Psoas muscle (tissue), 7 donors: ENCODE measurements at regions not wholly inside any gene's neighbourhood (a gene's known extent, or its start where the extent isn't known, plus 50 kb on each side); places are given as distances from the start of the nearest gene placed in this dataset.
"Not testable (repeated sequence)": the region's sequence is repeated elsewhere in the genome, so short reads cannot be mapped to it uniquely, and the experiment has no call there.

Experiments
- ATAC-seq, 4 donors: fragments of 200-7000 bp; cut with Tn5 transposase; one replicate each; pipeline ENCODE4 v1.9.1; 2020; ENCODE audit warnings: moderate library complexity in 3 of 4, mild to moderate bottlenecking in 2 of 4
- DNase-seq, 2 donors: peaks; one replicate each; pipeline ENCODE4 v3.0.0-alpha.2; 2020
- H3K27ac ChIP-seq: fragments of 200-600 bp; one replicate; pipeline ENCODE4 v1.8.0; 2022
- H3K27me3 ChIP-seq, 3 donors: fragments of 200-600 bp in 1 of 3; one replicate each; pipeline versions ENCODE4 v1.6.1 to v1.8.0; 2013 to 2022; ENCODE audit warnings: low read length in 2 of 3, mild to moderate bottlenecking in 2 of 3, moderate library complexity in 1 of 3; ENCODE audit not compliant: insufficient read depth in 3 of 3
- H3K36me3 ChIP-seq, 2 donors: fragments of 200-600 bp in 1 of 2; one replicate each; pipeline versions ENCODE4 v1.6.1 to v1.8.0; 2013 to 2022; ENCODE audit warnings: low read depth in 1 of 2, mild to moderate bottlenecking in 1 of 2, moderate library complexity in 1 of 2; ENCODE audit not compliant: insufficient read depth in 1 of 2
- H3K4me1 ChIP-seq: fragments of 200-600 bp; one replicate; pipeline ENCODE4 v1.8.0; 2022
- H3K4me3 ChIP-seq: fragments of 200-600 bp; one replicate; pipeline ENCODE4 v1.8.0; 2022; ENCODE audit warnings: mild to moderate bottlenecking
- H3K9me3 ChIP-seq: fragments of 200-600 bp; one replicate; pipeline ENCODE4 v1.8.0; 2022
- CTCF ChIP-seq: fragments of 200-600 bp; IDR thresholded peaks from one replicate; pipeline ENCODE4 v1.8.0; 2022; ENCODE audit warnings: antibody characterized with exemption
- WGBS, 3 donors: extraction: QIAGEN DNeasy Blood & Tissue Kit; methylation state at CpG; one replicate each; pipeline versions ENCODE4 v1.1.6 to v1.1.7; 2013; 5-methylcytosine and 5-hydroxymethylcytosine counted together
- intact Hi-C, 2 donors: fragments of 100-400 bp; cut with DNase I; formaldehyde crosslinking; loops; one replicate each; pipeline versions ENCODE4 v1.11.0 to v1.14.2; 2022
- donor health status: healthy with polysubstance abuse.
- donor health status: DM: no; HTN: no; CAD: no; lungs with moderate emphysema.
- donor health status: Bipolar disorder and iron deficiency.
- donor health status: healthy.
- donor health status: DM: yes; HTN: yes; CAD: no.
- donor health status: DM: no; HTN: no; CAD: no.
- donor health status: DM: yes; HTN: yes; CAD: no.

GRCh38 chr5:43840424-43841125, 237.6 kb downstream of the NNT start:
- no peak for DNase-seq
- no peaks in the 10 kb centered on the region for H3K36me3 ChIP-seq
- TF ChIP-seq CTCF = no peak
- no peak overlapping the region for H3K4me3 ChIP-seq
- no peak for ATAC-seq
- H3K9me3 ChIP-seq = no peaks in the 10 kb centered on the region
- H3K27ac ChIP-seq = no peak overlapping the region
- no peaks in the 10 kb centered on the region for H3K4me1 ChIP-seq
- no peaks in the 10 kb centered on the region for H3K27me3 ChIP-seq
- WGBS, 3 donors = 49 to 56% (median 51%) methylated on average over 4 of the region's 4 CpGs
- intact Hi-C loops = no loop called here

DNA sequence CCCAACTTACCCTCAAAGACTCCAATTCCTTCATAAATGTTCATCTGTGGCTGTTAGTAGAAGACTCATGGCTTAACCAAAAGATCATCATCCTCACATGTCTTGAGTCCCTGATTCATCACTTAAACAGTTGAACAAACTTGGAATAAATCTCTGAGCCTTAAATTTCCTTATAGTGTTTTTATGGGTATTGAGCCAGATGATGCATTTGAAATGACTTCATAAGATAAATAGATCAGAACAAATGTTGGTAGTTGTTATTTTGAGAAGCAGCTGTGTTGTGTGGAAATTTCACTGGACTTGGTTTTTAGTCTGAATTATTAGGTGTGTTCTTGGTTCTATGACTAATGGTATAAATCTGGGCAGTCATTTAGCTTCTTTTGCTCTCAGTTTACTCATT, 236.2 kb downstream of the NNT start:
- Histone ChIP-seq H3K4me3 (no peak overlapping the region), H3K36me3 (no peaks in the 10 kb centered on the region), H3K27me3 (no peaks in the 10 kb centered on the region), H3K4me1 (no peaks in the 10 kb centered on the region), H3K27ac (no peak overlapping the region), H3K9me3 (no peaks in the 10 kb centered on the region)
- TF ChIP-seq CTCF = no peak
- intact Hi-C loops = no loop called here
- no peak for ATAC-seq
- no peak for DNase-seq

DNA sequence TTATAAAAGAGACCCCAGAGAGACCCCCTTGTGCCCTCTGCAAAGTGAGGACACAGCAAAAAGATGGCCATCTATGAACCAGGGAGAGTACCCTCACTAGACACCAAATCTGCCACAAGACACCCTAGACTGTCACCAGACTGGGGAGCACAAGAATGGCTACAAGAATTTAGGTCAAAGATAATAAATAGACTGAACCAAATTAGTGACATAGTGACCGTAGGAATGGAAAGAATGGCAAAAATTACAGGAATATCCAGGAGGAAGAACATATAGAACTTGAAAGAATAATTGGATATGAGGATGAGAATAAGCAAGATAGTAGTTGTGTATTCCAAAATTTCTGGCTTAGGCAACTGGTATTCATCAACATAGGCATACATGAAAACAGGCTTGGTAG, 235.0 kb downstream of the NNT start:
- Histone ChIP-seq H3K27ac (no peak overlapping the region), H3K4me3 (no peak overlapping the region), H3K4me1 (no peaks in the 10 kb centered on the region), H3K36me3 (no peaks in the 10 kb centered on the region), H3K9me3 (no peaks in the 10 kb centered on the region), H3K27me3 (no peaks in the 10 kb centered on the region)
- WGBS, 3 donors = 75 to 80% (median 76%) methylated on average over 1 of the region's 1 CpG
- intact Hi-C loops = no loop called here
- no peak for ATAC-seq
- DNase-seq = no peak
- no peak for TF ChIP-seq CTCF

GRCh38 chr5:43837091-43837490, 234.1 kb downstream of the NNT start:
- intact Hi-C loops = no loop called here
- H3K36me3 ChIP-seq = no peaks in the 10 kb centered on the region
- H3K27me3 ChIP-seq = no peaks in the 10 kb centered on the region
- H3K4me1 ChIP-seq = no peaks in the 10 kb centered on the region
- no peaks in the 10 kb centered on the region for H3K9me3 ChIP-seq
- ATAC-seq (no peak), DNase-seq (no peak)
- no peak overlapping the region for H3K4me3 ChIP-seq
- no peak for TF ChIP-seq CTCF
- H3K27ac ChIP-seq = no peak overlapping the region
- WGBS, 3 donors = 44 to 58% (median 52%) methylated on average over 2 of the region's 2 CpGs

DNA sequence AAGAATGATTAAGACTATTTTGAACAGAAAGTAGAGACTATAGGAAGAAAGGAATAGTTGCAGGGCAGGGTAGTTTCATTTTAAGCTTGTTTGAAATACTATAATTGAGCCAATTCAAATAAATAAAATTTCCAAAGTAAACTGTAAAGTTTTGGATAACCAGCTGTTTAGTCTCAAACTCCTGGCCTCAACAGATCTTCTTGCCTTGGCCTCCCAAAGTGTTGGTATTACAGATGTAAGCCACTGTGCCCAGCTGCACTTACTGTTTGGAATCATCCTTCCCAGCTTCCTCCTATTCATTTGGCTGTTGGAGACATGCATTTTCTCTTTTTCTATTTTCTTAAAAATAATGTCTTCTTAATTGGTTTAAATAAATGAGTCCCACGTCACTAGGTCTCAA, 231.0 kb downstream of the NNT start:
- Histone ChIP-seq H3K9me3 (no peaks in the 10 kb centered on the region), H3K4me1 (no peaks in the 10 kb centered on the region), H3K36me3 (no peaks in the 10 kb centered on the region), H3K4me3 (no peak overlapping the region), H3K27me3 (no peaks in the 10 kb centered on the region), H3K27ac (no peak overlapping the region)
- TF ChIP-seq CTCF = no peak
- intact Hi-C loops = no loop called here
- 76 to 81% (median 77%) methylated on average over 1 of the region's 1 CpG for WGBS, 3 donors
- no peak for DNase-seq
- ATAC-seq = no peak

GRCh38 chr5:43824325-43824964, 221.5 kb downstream of the NNT start:
- not testable (repeated sequence) for DNase-seq, ATAC-seq

GRCh38 chr5:43818394-43818793, 215.4 kb downstream of the NNT start:
- ATAC-seq, H3K4me1 ChIP-seq, H3K4me3 ChIP-seq, H3K36me3 ChIP-seq, intact Hi-C loops, H3K27ac ChIP-seq, H3K9me3 ChIP-seq, H3K27me3 ChIP-seq, DNase-seq: not testable (repeated sequence)
- WGBS, 3 donors = 64 to 86% (median 78%) methylated on average over 1 of the region's 1 CpG

More at GRCh38 chr5:43824325-43824964, 221.5 kb downstream of the NNT start:
- H3K27me3 ChIP-seq, H3K4me3 ChIP-seq, H3K9me3 ChIP-seq, H3K27ac ChIP-seq, intact Hi-C loops, H3K4me1 ChIP-seq, H3K36me3 ChIP-seq: not testable (repeated sequence)
- WGBS, 3 donors = 91 to 92% (median 92%) methylated on average over 25 to 26 of the region's 26 CpGs
